IPS-18a (cell line): ENCODE measurements at regions not wholly inside any gene's neighbourhood (a gene's known extent, or its start where the extent isn't known, plus 50 kb on each side); places are given as distances from the start of the nearest gene placed in this dataset.

Source experiments
- H3K27ac ChIP-seq: one replicate; pipeline ENCODE4 v1.5.1; 2013; ENCODE audit warnings: low read length
- H3K27me3 ChIP-seq: one replicate; pipeline ENCODE4 v1.6.1; 2013; ENCODE audit warnings: mild to moderate bottlenecking, low read length; ENCODE audit not compliant: control insufficient read depth, insufficient read depth
- H3K36me3 ChIP-seq: one replicate; pipeline ENCODE4 v1.6.1; 2013; ENCODE audit warnings: low read depth, low read length; ENCODE audit not compliant: control insufficient read depth
- H3K4me1 ChIP-seq: one replicate; pipeline ENCODE4 v1.6.1; 2013; ENCODE audit warnings: low read depth, low read length; ENCODE audit not compliant: control insufficient read depth
- H3K4me3 ChIP-seq: one replicate; pipeline ENCODE4 v1.5.1; 2013; ENCODE audit warnings: low read length
- H3K9ac ChIP-seq: one replicate; pipeline ENCODE4 v1.6.1; 2013; ENCODE audit warnings: mild to moderate bottlenecking, low read length, moderate library complexity
- H3K9me3 ChIP-seq: one replicate; pipeline ENCODE4 v1.6.1; 2013; ENCODE audit warnings: low read depth, low read length; ENCODE audit not compliant: control insufficient read depth

DNA sequence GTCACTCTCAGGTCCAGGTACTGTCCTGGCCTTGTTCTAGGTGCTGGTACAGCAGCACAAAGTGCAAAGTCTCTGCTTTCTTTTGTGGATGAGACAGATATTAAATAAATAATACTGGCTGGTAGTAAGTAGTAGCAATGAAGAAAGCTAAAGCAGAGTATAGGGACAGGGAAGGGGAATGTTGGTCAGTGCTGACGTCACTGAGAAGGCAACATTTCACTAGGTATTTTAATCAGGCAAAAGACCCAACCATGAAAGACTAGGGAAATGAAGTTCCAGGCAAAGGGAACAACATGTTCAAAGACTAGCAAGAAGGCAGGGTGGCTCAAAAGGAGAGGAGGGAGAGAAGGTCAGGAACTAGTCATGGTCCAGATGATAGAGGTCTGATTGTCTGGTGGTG is 388.2 kb downstream of the YTHDC2 start:
- H3K27me3 ChIP-seq = no peaks in the 10 kb centered on the region
- H3K9me3 ChIP-seq = no peaks in the 10 kb centered on the region

DNA sequence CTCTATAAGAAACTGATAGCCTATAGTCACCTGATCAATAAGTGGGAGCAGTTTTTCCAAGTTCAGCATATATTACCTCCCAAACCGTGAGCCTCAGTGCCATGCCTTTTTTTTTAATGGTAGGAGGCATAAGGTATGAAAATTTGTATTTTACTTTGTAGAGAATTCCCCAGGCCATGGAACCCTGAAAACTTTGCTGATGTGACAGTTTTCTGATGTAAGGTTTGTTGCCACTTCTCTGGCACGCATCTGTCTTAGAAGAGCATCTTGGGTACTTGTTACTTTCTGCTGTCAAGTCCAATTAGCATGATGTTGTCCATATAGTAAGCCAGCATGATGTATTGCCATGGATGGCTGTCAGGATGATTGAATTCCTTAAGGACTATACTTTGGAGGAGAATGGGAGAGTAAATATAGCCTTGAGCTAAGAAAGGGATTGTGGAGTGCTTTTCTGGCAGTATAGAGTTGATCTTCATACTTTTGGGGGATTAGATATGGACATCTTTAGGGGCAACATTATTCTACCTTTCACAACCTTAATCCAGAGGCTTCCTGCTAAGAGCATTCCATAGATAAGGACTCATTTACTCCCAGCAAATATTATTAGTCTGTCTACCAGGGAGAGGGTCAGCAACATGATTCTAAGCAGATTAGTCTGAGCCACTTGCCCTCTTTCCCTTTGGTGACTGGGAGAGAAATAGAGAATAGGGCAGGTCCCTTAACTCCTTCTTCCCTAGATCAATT is 389.6 kb downstream of the YTHDC2 start:
- no peak overlapping the region for H3K9ac ChIP-seq
- H3K27ac ChIP-seq = no peak overlapping the region
- no peaks in the 10 kb centered on the region for H3K27me3 ChIP-seq
- no peaks in the 10 kb centered on the region for H3K4me1 ChIP-seq
- H3K36me3 ChIP-seq = no peaks in the 10 kb centered on the region
- H3K4me3 ChIP-seq = no peak overlapping the region
- no peaks in the 10 kb centered on the region for H3K9me3 ChIP-seq

More for the DNA sequence above, 388.2 kb downstream of the YTHDC2 start:
- Histone ChIP-seq H3K27ac (no peak overlapping the region), H3K4me3 (no peak overlapping the region), H3K4me1 (no peaks in the 10 kb centered on the region), H3K9ac (no peak overlapping the region), H3K36me3 (no peaks in the 10 kb centered on the region)

DNA sequence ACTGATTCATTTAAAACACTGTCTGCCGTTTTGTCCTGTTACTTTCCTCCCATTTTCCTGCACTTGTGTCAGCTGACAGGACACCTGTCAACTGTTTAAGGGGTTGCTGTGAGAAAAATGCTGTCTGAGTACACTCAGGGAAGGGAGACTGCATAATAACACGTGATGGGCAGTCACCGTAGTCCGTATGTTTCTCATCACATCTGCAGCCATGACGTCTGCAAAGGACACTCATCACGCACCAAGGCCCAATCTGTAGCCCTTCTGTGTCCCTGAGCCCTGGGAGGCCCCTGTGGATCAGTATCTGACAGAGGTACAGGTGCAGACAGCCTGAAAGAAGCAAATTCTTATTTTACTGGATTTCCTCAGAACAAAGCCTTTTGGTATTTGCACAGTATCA is 396.3 kb downstream of the YTHDC2 start:
- no peaks in the 10 kb centered on the region for H3K36me3 ChIP-seq
- no peak overlapping the region for H3K9ac ChIP-seq
- H3K9me3 ChIP-seq = no peaks in the 10 kb centered on the region
- no peak overlapping the region for H3K27ac ChIP-seq
- no peaks in the 10 kb centered on the region for H3K4me1 ChIP-seq
- H3K27me3 ChIP-seq = no peaks in the 10 kb centered on the region
- no peak overlapping the region for H3K4me3 ChIP-seq

DNA sequence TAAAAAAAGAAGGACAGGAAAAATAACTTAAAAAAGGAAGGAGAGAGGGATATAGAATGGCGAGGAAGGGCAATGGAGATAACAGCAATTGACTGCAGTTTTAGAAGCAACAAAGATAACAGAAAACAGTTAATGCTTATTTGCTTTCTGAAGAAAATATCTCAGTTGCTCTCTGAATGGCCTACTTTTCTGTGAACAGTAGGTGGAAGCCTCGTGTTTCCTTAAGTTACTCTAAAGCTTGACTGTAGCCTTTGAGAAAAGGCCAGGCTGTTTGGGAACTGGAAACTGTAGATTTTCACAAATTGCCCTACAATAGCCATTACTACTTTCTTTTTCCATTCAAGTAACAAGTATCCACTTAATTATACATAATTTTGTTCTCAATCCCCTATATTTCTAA is 404.5 kb downstream of the YTHDC2 start:
- Histone ChIP-seq H3K4me3 (no peak overlapping the region), H3K27me3 (no peaks in the 10 kb centered on the region), H3K36me3 (no peaks in the 10 kb centered on the region), H3K27ac (no peak overlapping the region), H3K4me1 (no peaks in the 10 kb centered on the region), H3K9ac (no peak overlapping the region), H3K9me3 (no peaks in the 10 kb centered on the region)

DNA sequence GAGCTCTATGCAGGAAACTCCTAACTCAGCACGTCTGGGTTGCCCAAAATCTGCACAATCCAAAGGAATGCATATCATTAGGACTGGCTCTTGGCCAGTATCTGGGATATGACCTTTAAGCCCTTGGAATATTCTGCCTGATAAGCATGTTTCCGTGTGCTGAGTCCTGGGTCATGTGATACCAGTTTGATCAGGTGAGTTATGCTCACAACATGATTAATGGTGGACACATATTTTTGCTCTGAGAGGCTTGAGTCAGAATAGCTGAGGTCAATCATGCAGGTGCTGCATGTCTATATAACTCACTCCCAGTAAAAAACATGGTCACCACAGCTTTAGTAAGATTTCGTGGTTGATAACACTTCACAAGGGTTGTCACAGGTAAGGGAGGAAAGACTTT is 408.8 kb downstream of the YTHDC2 start:
- H3K4me1 ChIP-seq = no peaks in the 10 kb centered on the region
- no peak overlapping the region for H3K4me3 ChIP-seq
- no peaks in the 10 kb centered on the region for H3K9me3 ChIP-seq
- no peaks in the 10 kb centered on the region for H3K27me3 ChIP-seq
- no peak overlapping the region for H3K9ac ChIP-seq
- no peak overlapping the region for H3K27ac ChIP-seq
- H3K36me3 ChIP-seq = no peaks in the 10 kb centered on the region

DNA sequence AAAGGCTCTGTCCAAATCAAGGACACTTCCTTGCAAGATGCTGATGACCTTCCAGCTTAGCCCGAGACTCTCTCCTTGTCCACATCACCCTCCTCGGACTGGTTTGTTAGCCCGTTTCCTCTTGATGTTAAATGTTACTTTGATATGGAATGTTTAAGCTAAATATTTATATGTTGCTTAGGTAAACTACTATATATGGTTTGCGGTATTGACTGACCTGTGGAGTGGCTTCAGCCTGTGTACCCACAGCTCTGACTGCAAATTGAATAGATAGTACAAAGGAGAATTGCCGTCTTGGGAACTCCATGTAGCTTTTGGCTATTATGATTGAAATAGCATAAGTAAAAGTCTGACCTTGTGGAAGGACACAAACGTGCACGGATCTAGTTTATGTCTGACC is 422.0 kb downstream of the YTHDC2 start:
- H3K27ac ChIP-seq = no peak overlapping the region
- no peak overlapping the region for H3K4me3 ChIP-seq
- no peaks in the 10 kb centered on the region for H3K36me3 ChIP-seq
- peaks cover 6% of the 10 kb centered on the region for H3K4me1 ChIP-seq
- no peaks in the 10 kb centered on the region for H3K27me3 ChIP-seq
- no peak overlapping the region for H3K9ac ChIP-seq
- no peaks in the 10 kb centered on the region for H3K9me3 ChIP-seq

DNA sequence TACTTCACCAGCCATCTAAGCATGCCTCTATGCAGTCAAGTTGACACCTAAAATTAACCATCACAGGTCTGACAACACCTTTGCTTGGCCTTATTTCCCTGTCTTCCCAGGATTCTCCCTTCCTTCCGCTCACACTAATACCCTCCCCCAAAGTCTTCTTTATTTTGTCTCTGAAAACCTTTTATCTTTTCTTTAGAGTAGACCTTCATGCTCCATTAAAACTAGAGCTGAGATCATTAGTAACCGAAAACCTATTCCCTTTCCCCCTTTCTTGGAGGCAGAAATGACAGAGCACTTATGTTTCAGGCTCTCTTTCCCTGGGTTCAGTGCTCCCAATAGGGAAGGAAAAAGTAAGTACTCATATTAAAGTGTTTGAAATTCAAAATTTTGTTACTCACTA is 423.8 kb downstream of the YTHDC2 start:
- Histone ChIP-seq H3K9ac (no peak overlapping the region), H3K27ac (no peak overlapping the region), H3K36me3 (no peaks in the 10 kb centered on the region), H3K9me3 (no peaks in the 10 kb centered on the region), H3K27me3 (no peaks in the 10 kb centered on the region), H3K4me3 (no peak overlapping the region), H3K4me1 (peaks cover 7% of the 10 kb centered on the region)

DNA sequence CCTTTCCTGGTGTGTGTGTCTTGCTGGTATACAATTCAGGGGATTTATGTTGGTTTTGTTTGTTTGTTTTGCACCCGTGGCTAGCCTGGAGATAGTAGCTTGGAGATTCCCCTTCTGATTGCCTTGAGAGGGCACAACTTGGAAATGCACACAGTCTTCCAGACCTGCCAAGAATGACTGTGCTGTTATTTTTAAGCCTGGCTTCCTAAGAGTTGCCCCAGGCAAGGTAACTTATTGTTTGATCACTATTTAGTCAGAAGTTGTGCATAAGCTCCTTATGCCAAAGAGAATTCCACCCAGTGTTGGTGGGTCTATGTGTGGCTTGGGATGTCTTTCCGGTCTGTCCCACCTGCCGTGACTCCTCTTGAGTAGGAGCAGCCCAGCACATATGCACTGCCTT is 421.9 kb upstream of the KCNN2 start:
- H3K4me1 ChIP-seq = peaks cover 7% of the 10 kb centered on the region
- no peak overlapping the region for H3K9ac ChIP-seq
- H3K4me3 ChIP-seq = no peak overlapping the region
- H3K27me3 ChIP-seq = no peaks in the 10 kb centered on the region
- no peak overlapping the region for H3K27ac ChIP-seq
- H3K9me3 ChIP-seq = no peaks in the 10 kb centered on the region
- no peaks in the 10 kb centered on the region for H3K36me3 ChIP-seq

DNA sequence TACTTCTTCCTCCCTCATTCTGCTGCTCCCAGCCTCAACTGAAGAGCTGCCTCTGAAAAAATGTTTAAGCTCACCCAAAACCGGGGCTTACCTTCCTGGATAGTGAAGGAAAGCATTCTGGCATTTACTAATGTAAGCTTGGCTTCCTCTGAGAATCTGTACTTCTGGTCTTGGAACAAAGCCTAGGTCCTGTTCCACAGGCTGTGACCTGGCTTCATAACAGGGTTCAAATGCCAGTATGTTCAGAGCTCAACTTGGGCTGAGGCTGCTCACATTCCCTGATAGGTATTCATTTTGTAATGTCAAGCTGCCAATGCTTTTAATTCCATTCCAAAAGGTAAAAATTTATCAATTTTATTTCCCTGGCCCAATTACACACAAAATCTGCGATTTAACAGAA is 411.7 kb upstream of the KCNN2 start:
- Histone ChIP-seq H3K27ac (no peak overlapping the region), H3K4me3 (no peak overlapping the region)

DNA sequence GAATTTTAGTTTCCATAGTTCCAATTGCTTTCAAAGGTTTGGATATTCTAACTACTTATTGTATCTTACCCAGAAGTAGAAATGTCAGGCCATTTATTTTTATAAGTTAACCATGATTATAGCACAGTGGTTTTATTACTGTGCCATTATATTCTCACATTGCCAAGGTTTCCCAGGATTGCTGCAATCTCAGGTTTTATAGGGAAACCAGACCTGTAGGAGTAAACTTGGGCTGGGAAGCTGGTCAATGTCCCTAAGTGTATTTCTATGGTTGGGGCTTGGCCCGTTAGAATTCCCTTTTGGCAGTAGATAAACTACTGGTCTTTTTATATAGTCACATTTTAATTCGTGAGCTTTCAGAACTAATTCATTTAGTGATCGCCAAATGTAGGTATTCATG is 396.6 kb upstream of the KCNN2 start:
- peaks cover 6% of the 10 kb centered on the region for H3K4me1 ChIP-seq
- H3K9me3 ChIP-seq = no peaks in the 10 kb centered on the region
- H3K36me3 ChIP-seq = no peaks in the 10 kb centered on the region
- H3K27me3 ChIP-seq = no peaks in the 10 kb centered on the region
- no peak overlapping the region for H3K27ac ChIP-seq
- H3K9ac ChIP-seq = no peak overlapping the region
- no peak overlapping the region for H3K4me3 ChIP-seq

More for the DNA sequence above, 411.7 kb upstream of the KCNN2 start:
- Histone ChIP-seq H3K9me3 (no peaks in the 10 kb centered on the region), H3K27me3 (no peaks in the 10 kb centered on the region), H3K36me3 (no peaks in the 10 kb centered on the region), H3K4me1 (no peaks in the 10 kb centered on the region), H3K9ac (no peak overlapping the region)

DNA sequence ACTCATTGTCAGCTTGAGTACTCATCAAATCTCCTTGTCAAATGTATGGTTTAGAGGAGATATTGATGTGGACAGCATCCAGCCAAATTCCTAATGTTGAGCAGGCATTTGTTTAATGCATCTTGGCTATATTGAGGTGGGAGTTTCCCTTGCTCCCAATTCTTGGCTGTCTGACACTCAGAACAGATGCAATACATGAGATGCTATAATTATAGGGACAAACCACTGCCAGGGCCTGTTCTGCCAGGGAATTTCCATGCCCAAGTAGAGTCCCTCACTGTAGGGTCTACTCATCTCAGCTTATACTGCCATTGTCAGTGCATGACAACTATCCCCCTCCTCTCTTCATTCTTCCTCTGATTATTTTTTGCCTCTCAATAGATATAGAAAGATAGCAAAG is 392.0 kb upstream of the KCNN2 start:
- Histone ChIP-seq H3K9ac (no peak overlapping the region), H3K9me3 (no peaks in the 10 kb centered on the region), H3K4me3 (no peak overlapping the region), H3K4me1 (no peaks in the 10 kb centered on the region), H3K36me3 (no peaks in the 10 kb centered on the region), H3K27me3 (no peaks in the 10 kb centered on the region), H3K27ac (no peak overlapping the region)

DNA sequence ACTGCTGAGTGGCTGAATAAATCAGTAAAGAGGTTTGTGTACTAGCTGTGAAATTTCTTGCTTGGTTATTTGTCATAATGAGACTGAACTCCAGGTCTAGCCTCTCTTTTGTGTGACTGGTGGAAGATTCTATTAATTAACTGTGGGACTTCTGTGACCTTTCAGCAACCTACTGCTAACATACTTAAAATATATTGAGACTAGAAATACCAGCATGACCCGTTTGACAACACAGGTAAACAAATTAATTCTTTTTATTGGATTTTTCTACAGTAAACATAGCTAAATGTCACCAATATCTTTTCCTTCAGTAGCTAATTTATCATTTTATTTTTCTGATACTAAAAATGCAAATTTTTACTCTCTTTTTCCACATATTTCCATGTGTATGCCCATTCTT is 390.4 kb upstream of the KCNN2 start:
- Histone ChIP-seq H3K4me1 (no peaks in the 10 kb centered on the region), H3K36me3 (no peaks in the 10 kb centered on the region), H3K27me3 (no peaks in the 10 kb centered on the region), H3K27ac (no peak overlapping the region), H3K4me3 (no peak overlapping the region), H3K9ac (no peak overlapping the region), H3K9me3 (no peaks in the 10 kb centered on the region)
